Activated T-helper 1 cell treated with anti-CD3 and anti-CD28 coated beads, Interleukin-12 subunit alpha, Interleukin-12 subunit beta, Interleukin-2, Interleukin-4 antibody, amounts not matched to agents 30 ng/mL and 10 ng/mL and 1 ng/mL, durations not matched to agents 14 hours and 24 hours and 36 hours (primary cell): ENCODE measurements at regions not wholly inside any gene's neighbourhood (a gene's known extent, or its start where the extent isn't known, plus 50 kb on each side); places are given as distances from the start of the nearest gene placed in this dataset.
"Not testable (repeated sequence)": the region's sequence is repeated elsewhere in the genome, so short reads cannot be mapped to it uniquely, and the experiment has no call there.

Source experiments
- DNase-seq: peaks from one replicate; pipeline ENCODE4 v3.0.0; 2021; ENCODE audit warnings: low spot score
- H3K27ac Mint-ChIP-seq: one replicate; pipeline ENCODE4 v1.8.0; 2021; ENCODE audit warnings: mild to moderate bottlenecking, mixed read lengths
- H3K27me3 Mint-ChIP-seq: one replicate; pipeline ENCODE4 v1.8.0; 2022; ENCODE audit warnings: mild to moderate bottlenecking, moderate library complexity, mixed read lengths; ENCODE audit not compliant: insufficient read depth
- H3K36me3 Mint-ChIP-seq: one replicate; pipeline ENCODE4 v1.8.0; 2021; ENCODE audit warnings: low read depth, mixed read lengths
- H3K4me1 Mint-ChIP-seq: one replicate; pipeline ENCODE4 v1.8.0; 2021; ENCODE audit warnings: low read depth, mixed read lengths
- H3K4me3 Mint-ChIP-seq: one replicate; pipeline ENCODE4 v1.8.0; 2021; ENCODE audit warnings: mild to moderate bottlenecking, moderate library complexity, mixed read lengths
- H3K9me3 Mint-ChIP-seq: one replicate; pipeline ENCODE4 v1.8.0; 2021; ENCODE audit warnings: mixed read lengths
- intact Hi-C: fragments of 100-400 bp; cut with micrococcal nuclease; formaldehyde crosslinking; loops from one replicate; pipeline ENCODE4 v1.15.1; 2024

DNA sequence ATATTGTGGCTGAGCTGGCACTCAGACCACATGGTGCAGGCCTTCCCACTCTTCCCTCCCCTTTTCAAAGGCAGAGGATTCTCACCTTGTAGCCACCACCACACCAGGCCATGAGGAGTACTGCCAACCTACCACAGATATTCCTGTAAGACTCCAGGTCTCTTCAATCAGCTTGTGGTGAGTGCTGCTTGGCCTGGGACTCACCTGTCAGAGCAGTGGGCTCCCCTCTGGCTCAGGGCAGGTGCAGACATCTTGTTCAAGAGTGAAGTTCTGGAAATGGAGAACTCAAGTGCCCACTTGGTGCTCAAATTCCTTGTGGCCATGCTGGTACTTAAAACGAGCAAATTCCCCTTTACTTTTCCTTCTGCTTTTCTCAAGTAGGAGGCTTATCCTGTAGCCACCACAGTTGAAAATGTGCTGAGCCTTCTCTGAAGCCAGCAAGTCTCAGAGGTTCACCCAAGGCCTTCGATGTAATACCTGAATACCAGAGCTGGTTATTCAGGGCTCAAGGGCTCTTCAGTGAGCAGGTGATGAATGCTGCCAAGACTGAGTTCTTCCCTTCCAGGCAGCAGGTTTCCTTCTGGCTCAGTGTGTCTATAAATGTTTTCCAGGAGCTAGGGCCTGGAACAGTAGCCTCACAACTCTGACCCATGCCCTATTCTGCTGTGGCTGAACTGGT is 212.9 kb downstream of the TEX13C start:
- no peaks in the 10 kb centered on the region for H3K27me3 Mint-ChIP-seq
- H3K4me3 Mint-ChIP-seq, result no peak overlapping the region
- H3K36me3 Mint-ChIP-seq, result no peaks in the 10 kb centered on the region
- intact Hi-C loops, result no loop called here
- no peak for DNase-seq
- H3K9me3 Mint-ChIP-seq, result no peaks in the 10 kb centered on the region
- no peaks in the 10 kb centered on the region for H3K4me1 Mint-ChIP-seq
- H3K27ac Mint-ChIP-seq, result no peak overlapping the region

DNA sequence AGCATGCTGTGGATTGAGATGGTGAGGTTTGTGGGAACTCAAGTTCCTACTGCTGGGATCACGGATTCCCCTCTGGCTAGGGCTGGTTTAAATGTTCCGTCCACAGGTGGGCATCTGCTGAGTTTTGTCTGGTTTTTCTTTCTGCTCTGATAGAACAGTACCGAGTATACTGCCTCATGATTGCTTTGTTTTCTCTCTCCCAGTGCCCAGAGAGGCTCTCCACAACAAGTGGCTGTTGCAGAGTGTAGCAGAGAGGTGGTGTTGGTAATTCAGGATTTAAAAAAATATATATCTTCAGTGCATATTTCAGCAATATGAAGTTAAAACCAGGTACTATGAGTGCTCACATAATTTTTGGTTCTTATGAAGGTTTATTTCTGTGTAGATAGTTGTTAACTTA is 213.7 kb downstream of the TEX13C start:
- H3K27me3 Mint-ChIP-seq, result no peaks in the 10 kb centered on the region
- no peaks in the 10 kb centered on the region for H3K36me3 Mint-ChIP-seq
- DNase-seq, result no peak
- intact Hi-C loops, result no loop called here
- no peaks in the 10 kb centered on the region for H3K9me3 Mint-ChIP-seq
- H3K4me3 Mint-ChIP-seq, result no peak overlapping the region
- no peak overlapping the region for H3K27ac Mint-ChIP-seq
- H3K4me1 Mint-ChIP-seq, result no peaks in the 10 kb centered on the region

DNA sequence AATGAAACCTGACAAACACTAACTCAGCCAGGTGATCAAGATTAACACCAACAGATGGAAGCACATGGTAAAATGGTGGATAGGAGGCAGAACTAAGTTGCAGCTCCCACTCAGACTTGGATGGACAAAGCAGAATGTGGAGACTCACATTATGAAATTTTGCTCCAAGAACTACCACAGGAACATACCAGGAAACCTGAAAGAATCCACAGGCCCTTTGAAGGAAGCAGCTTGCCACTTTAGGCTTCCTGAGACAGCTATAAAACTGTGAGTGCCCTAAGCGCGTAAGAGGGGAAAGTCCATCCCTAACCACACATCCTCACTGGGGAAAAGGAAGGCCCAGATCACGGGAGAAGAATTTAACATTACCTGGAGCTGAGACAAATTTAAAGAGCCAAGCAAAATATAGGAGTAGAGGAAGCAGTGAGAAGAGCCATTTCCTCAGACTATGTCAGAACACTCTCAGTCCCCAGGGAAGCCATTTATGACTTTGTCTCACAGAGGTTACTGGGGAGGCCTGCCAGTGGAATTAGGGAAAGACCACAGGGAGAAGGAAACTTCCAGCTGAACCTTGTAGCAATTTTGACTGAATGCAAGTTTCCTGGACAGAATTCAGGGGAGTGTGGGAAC is 224.5 kb downstream of the TEX13C start:
- no peaks in the 10 kb centered on the region for H3K4me1 Mint-ChIP-seq

DNA sequence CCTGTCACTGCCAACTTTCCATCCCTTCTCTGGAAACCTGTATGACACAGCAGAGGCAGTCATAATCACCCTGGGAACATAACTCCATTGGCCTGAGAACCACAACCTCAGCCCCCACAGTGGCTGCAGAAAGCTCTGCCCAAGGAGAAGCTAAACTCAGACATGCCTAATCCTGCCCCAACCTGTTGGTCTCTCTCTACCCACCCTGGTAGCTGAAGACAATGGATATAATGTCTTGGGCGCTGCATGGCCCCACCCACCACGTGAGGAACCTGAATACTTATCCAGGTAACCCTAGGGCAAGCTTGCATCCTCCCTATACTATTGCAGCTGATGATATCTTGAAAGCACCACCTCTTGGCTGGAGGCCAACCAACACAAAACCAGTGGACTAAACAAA is 225.2 kb downstream of the TEX13C start:
- Mint-ChIP-seq H3K27ac (no peak overlapping the region), H3K36me3 (no peaks in the 10 kb centered on the region), H3K27me3 (no peaks in the 10 kb centered on the region), H3K4me1 (no peaks in the 10 kb centered on the region), H3K4me3 (no peak overlapping the region), H3K9me3 (no peaks in the 10 kb centered on the region)
- intact Hi-C loops, result no loop called here
- DNase-seq, result no peak

More for the DNA sequence above, 224.5 kb downstream of the TEX13C start:
- no peak for DNase-seq
- Mint-ChIP-seq H3K27ac (no peak overlapping the region), H3K4me3 (no peak overlapping the region), H3K36me3 (no peaks in the 10 kb centered on the region), H3K27me3 (no peaks in the 10 kb centered on the region), H3K9me3 (no peaks in the 10 kb centered on the region)
- intact Hi-C loops, result no loop called here

DNA sequence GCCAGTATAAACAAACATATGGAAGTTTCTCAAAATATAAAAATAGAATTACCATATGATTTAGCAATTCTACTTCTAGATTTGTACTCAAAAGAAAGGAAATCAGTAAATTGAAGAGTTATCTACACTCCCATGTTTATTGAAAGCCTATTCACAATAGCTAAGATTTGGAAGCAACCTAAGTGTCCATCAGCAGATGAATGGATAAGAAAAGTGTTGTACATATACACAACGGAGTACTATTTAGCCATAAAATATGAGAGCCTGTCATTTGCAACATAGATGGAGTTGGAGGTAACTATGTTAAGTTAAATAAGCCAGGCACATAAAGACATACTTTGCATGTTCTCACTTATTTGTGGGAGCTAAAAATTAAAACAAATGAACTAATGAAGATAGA is 257.8 kb downstream of the TEX13C start:
- Mint-ChIP-seq H3K27ac (no peak overlapping the region), H3K4me1 (no peaks in the 10 kb centered on the region), H3K36me3 (no peaks in the 10 kb centered on the region), H3K27me3 (no peaks in the 10 kb centered on the region), H3K9me3 (no peaks in the 10 kb centered on the region), H3K4me3 (no peak overlapping the region)
- intact Hi-C loops, result no loop called here
- DNase-seq, result no peak

DNA sequence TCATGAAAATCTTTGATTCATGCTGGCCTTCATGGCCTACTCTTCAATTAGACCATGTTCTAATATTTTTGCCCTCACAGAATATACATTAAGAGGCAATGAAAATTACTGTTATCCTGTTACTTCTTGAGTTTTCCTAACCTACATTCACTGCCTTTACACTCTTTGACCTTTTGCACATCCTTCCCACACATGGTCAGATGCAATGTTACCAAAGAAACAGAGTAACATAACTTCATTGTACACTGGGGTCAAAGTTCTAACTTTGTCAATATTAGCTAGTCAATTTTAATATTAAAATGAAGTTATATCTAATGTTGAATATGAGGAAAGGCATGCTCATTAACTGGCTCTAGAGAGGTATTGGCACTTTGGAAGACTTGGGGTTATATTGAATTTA is 284.8 kb downstream of the TEX13C start:
- no peak overlapping the region for H3K4me3 Mint-ChIP-seq
- H3K4me1 Mint-ChIP-seq, result no peaks in the 10 kb centered on the region
- intact Hi-C loops, result no loop called here
- H3K9me3 Mint-ChIP-seq, result no peaks in the 10 kb centered on the region
- DNase-seq, result no peak
- no peak overlapping the region for H3K27ac Mint-ChIP-seq
- H3K36me3 Mint-ChIP-seq, result no peaks in the 10 kb centered on the region
- H3K27me3 Mint-ChIP-seq, result no peaks in the 10 kb centered on the region

DNA sequence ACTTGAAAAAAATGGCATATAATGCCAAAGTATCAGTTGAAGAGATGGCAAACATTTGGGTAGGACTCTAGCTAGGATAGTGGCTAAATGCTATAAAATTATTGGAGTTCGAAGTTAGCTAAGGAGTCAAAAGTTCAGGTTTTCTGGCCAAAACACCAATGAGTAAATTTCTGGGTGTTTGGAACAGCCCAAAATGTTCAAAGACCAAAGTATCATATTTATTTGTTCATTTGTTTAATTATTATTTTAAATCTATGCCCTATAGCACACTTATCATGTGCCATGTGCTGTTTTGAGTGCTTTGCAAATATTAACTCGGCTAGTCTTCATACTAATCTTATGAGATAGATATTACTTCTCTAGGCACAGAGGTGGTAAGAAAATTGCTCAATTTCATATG is 285.5 kb downstream of the TEX13C start:
- Mint-ChIP-seq H3K4me1 (no peaks in the 10 kb centered on the region), H3K4me3 (no peak overlapping the region), H3K27me3 (no peaks in the 10 kb centered on the region), H3K9me3 (no peaks in the 10 kb centered on the region), H3K27ac (no peak overlapping the region), H3K36me3 (no peaks in the 10 kb centered on the region)
- intact Hi-C loops, result no loop called here
- no peak for DNase-seq

DNA sequence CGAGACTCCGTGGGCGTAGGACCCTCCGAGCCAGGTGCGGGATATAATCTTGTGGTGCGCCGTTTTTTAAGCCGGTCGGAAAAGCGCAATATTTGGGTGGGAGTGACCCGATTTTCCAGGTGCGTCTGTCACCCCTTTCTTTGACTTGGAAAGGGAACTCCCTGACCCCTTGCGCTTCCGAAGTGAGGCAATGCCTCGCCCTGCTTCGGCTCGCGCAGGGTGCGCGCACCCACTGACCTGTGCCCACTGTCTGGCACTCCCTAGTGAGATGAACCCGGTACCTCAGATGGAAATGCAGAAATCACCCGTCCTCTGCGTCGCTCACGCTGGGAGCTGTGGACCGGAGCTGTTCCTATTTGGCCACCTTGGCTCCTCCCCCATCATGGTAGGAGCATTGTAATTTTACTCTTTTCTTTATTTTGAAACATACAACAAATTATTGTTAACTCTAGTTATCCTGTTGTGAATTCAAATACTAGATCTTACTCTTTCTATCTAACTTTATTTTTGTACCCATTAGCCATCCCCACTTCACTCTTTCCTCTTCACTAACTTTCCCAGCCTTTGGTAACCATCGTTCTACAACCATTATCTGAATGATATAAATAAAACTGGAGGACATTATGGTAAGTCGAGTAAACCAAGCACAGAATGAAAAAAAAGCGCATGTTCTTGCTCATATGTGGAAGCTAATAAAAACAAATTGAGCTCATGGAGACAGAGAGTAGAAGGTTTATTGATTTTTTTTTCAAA is 295.1 kb downstream of the TEX13C start:
- intact Hi-C loops, H3K36me3 Mint-ChIP-seq, DNase-seq, H3K4me1 Mint-ChIP-seq, H3K4me3 Mint-ChIP-seq, H3K9me3 Mint-ChIP-seq, H3K27ac Mint-ChIP-seq, H3K27me3 Mint-ChIP-seq: not testable (repeated sequence)

DNA sequence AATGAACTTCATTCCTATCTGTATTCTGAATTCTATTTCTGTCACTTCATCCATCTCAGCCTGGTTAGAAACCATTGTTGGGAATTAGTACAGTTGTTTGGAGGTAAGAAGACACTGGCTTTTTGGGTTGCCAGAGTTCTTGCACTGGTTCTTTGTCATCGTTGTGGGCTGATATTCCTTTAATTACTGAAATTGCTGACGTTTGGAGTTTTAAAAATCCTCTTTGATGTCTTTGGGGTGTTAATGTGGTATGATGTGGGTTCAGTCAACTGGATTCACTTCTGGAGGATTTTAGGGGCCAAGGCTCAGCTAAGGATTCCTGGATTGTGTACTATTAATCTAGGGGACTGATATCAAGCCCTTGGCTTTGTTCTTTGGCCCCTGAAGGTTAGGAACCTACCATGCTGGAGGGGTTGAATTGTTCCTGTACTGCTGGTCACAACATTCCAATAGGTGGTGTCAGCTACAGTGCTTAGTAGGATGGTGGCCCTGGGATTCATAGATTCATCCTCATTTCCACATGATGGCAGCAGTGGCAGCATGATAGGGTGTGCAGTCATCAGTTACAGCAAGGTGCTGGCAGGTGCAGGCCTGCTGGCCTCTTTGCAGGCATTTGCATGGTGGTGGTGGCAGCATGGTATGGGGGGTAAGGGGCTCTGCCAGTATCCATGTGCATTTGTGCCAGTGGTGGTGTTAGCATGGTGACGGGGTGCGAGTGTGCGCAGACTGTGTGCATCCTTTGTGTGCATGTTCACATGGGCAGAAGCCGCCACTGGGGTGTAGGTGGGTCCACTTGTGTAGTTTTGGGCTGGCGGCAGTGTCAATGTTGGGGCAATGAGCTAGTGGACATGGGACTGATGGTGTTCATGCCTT is 301.3 kb downstream of the TEX13C start:
- H3K9me3 Mint-ChIP-seq, result no peaks in the 10 kb centered on the region
- no peak overlapping the region for H3K27ac Mint-ChIP-seq
- DNase-seq, result no peak
- H3K4me1 Mint-ChIP-seq, result no peaks in the 10 kb centered on the region
- no peaks in the 10 kb centered on the region for H3K36me3 Mint-ChIP-seq
- H3K27me3 Mint-ChIP-seq, result no peaks in the 10 kb centered on the region
- no peak overlapping the region for H3K4me3 Mint-ChIP-seq
- intact Hi-C loops, result no loop called here

DNA sequence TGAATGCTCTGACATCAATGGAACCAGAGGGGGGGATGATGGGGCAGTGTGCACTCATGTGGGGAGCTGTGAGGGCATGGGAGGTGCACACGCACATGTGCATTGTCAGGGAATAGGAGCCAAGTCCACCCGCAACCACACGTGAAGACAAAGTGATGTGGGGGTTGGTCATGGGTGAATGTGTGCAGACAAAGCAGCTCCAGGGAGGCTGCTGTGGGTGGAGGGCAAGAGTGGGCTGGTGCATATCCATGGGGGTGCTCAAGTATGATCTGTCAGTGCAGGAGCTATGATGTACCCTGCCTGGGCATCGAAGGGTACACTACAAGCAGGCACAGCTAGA is 301.9 kb downstream of the TEX13C start:
- no peaks in the 10 kb centered on the region for H3K27me3 Mint-ChIP-seq
- no peaks in the 10 kb centered on the region for H3K4me1 Mint-ChIP-seq
- no peak for DNase-seq
- no peaks in the 10 kb centered on the region for H3K36me3 Mint-ChIP-seq
- no peak overlapping the region for H3K4me3 Mint-ChIP-seq
- intact Hi-C loops, result no loop called here
- no peak overlapping the region for H3K27ac Mint-ChIP-seq
- no peaks in the 10 kb centered on the region for H3K9me3 Mint-ChIP-seq

DNA sequence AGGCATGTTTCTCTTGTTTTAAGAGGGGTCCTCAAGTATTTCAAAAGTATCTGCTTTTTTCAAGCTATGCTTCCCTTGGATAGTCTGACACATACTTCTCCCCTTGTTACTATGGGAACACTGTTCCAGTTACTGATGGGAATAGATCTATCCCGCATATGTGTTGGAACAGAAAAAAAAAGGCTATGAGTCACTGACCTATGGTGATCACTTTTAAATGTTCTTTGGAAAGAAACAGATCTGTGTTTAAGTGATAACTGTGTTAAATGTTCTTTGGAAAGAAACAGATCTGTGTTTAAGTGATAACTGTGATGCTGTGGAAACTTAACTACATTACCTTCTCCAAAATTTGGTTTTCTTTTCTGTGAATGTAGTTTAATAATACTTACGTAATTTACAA is 303.2 kb downstream of the TEX13C start:
- Mint-ChIP-seq H3K4me1 (no peaks in the 10 kb centered on the region), H3K9me3 (no peaks in the 10 kb centered on the region), H3K4me3 (no peak overlapping the region), H3K27me3 (no peaks in the 10 kb centered on the region), H3K27ac (no peak overlapping the region), H3K36me3 (no peaks in the 10 kb centered on the region)
- intact Hi-C loops, result no loop called here
- no peak for DNase-seq

DNA sequence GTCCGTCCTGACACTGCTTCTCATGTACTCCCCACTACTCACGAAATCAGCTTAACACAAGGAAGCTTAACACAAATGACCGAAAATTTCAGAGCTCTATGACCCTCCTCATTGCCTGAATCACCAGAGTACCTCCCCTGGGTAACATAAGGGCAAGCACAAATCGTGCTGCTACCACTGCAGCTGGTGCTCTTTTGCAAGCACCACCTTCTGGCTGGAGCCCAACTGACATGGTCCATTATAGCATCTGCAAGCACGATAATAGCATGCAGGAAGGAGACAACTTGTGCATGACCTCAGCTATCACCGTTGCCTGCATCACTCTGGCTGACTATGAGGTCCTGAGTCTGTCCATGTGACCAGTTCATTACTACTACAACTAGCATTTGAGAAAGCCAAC is 308.0 kb downstream of the TEX13C start:
- H3K27ac Mint-ChIP-seq, result no peak overlapping the region
- no peaks in the 10 kb centered on the region for H3K4me1 Mint-ChIP-seq
- DNase-seq, result no peak
- no peaks in the 10 kb centered on the region for H3K27me3 Mint-ChIP-seq
- no peaks in the 10 kb centered on the region for H3K9me3 Mint-ChIP-seq
- intact Hi-C loops, result no loop called here
- H3K36me3 Mint-ChIP-seq, result no peaks in the 10 kb centered on the region
- no peak overlapping the region for H3K4me3 Mint-ChIP-seq

DNA sequence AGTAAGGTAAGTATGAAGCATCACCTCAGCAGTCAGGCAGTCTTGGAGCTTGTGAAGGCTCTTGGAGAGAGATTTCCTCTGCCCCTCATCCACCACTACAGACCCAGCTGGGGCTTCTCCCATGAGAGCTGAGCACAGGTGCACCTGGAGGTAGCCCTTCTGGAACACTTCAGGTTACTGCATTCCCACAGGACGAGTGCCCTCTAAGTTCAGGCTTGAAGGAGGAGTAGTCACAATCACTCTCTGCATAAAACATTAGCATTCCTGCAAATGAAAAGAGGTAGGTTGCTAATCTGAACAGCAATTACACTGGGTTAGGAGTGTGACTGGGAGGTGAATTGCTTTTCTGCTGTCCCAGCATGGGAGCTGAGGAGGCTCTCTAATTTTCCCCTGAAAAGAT is 308.8 kb downstream of the TEX13C start:
- intact Hi-C loops, result no loop called here
- no peaks in the 10 kb centered on the region for H3K36me3 Mint-ChIP-seq
- H3K4me3 Mint-ChIP-seq, result no peak overlapping the region
- H3K27ac Mint-ChIP-seq, result no peak overlapping the region
- H3K4me1 Mint-ChIP-seq, result no peaks in the 10 kb centered on the region
- no peak for DNase-seq
- no peaks in the 10 kb centered on the region for H3K9me3 Mint-ChIP-seq
- H3K27me3 Mint-ChIP-seq, result no peaks in the 10 kb centered on the region
